ENCODE measurements at regions not wholly inside any gene's neighbourhood (a gene's known extent, or its start where the extent isn't known, plus 50 kb on each side); places are given as distances from the start of the nearest gene placed in this dataset.
"Not testable (repeated sequence)": the region's sequence is repeated elsewhere in the genome, so short reads cannot be mapped to it uniquely, and the experiment has no call there.

- 84% methylated on average over 2 of the region's 2 CpGs for WGBS
- intact Hi-C loops (cut with DNase I): loop anchor here in 1 of 4 donors (10.0 kb wide), 1 partner anchor 209 kb away; no protein-coding TSS in a partner anchor
- ATAC-seq: no peak
- Histone ChIP-seq H3K4me3 (ENCODE audit: low read length) (no peak overlapping the region), H3K9me3 (ENCODE audit: control insufficient read depth, low read length) (no peaks in the 10 kb centered on the region), H3K27me3 (ENCODE audit: control insufficient read depth, insufficient read depth) (no peaks in the 10 kb centered on the region), H3K27ac (ENCODE audit: low read length) (no peak overlapping the region), H3K4me1 (ENCODE audit: control insufficient read depth, insufficient read depth, low read length) (no peaks in the 10 kb centered on the region)
- no peak for DNase-seq
Measured at GRCh38 chr20:40953416-40953815, 75.2 kb upstream of the TOP1 start.

GRCh38 chr20:40953856-40954255, 74.8 kb upstream of the TOP1 start:
- WGBS: 86% methylated on average over 5 of the region's 5 CpGs
- Histone ChIP-seq H3K4me3 (ENCODE audit: low read length) (no peak overlapping the region), H3K9me3 (ENCODE audit: control insufficient read depth, low read length) (no peaks in the 10 kb centered on the region), H3K4me1 (ENCODE audit: control insufficient read depth, insufficient read depth, low read length) (no peaks in the 10 kb centered on the region), H3K27ac (ENCODE audit: low read length) (no peak overlapping the region), H3K27me3 (ENCODE audit: control insufficient read depth, insufficient read depth) (no peaks in the 10 kb centered on the region)
- intact Hi-C loops (cut with DNase I): loop anchor here in 1 of 4 donors (10.0 kb wide), 1 partner anchor 209 kb away; no protein-coding TSS in a partner anchor
- no peak for ATAC-seq
- no peak for DNase-seq

- 95% methylated on average over 10 of the region's 10 CpGs for WGBS
- no peak overlapping the region for H3K27ac ChIP-seq (ENCODE audit: low read length)
- ATAC-seq (no peak), DNase-seq (no peak)
- intact Hi-C loops (cut with DNase I): loop anchor here in 1 of 4 donors (10.0 kb wide), 1 partner anchor 210 kb away; no protein-coding TSS in a partner anchor
- no peaks in the 10 kb centered on the region for H3K27me3 ChIP-seq (ENCODE audit: control insufficient read depth, insufficient read depth)
- H3K4me3 ChIP-seq (ENCODE audit: low read length): no peak overlapping the region
- H3K9me3 ChIP-seq (ENCODE audit: control insufficient read depth, low read length): no peaks in the 10 kb centered on the region
- H3K4me1 ChIP-seq (ENCODE audit: control insufficient read depth, insufficient read depth, low read length): no peaks in the 10 kb centered on the region
Measured at GRCh38 chr20:40954521-40955165, 74.0 kb upstream of the TOP1 start.

GRCh38 chr20:40955326-40955725, 73.3 kb upstream of the TOP1 start:
- intact Hi-C loops (cut with DNase I): loop anchor here in 1 of 4 donors (10.0 kb wide), 1 partner anchor 211 kb away; no protein-coding TSS in a partner anchor
- Histone ChIP-seq H3K4me3 (ENCODE audit: low read length) (no peak overlapping the region), H3K4me1 (ENCODE audit: control insufficient read depth, insufficient read depth, low read length) (no peaks in the 10 kb centered on the region), H3K9me3 (ENCODE audit: control insufficient read depth, low read length) (no peaks in the 10 kb centered on the region), H3K27ac (ENCODE audit: low read length) (no peak overlapping the region), H3K27me3 (ENCODE audit: control insufficient read depth, insufficient read depth) (no peaks in the 10 kb centered on the region)
- 99% methylated on average over 2 of the region's 2 CpGs for WGBS
- no peak for ATAC-seq
- DNase-seq: no peak

DNA sequence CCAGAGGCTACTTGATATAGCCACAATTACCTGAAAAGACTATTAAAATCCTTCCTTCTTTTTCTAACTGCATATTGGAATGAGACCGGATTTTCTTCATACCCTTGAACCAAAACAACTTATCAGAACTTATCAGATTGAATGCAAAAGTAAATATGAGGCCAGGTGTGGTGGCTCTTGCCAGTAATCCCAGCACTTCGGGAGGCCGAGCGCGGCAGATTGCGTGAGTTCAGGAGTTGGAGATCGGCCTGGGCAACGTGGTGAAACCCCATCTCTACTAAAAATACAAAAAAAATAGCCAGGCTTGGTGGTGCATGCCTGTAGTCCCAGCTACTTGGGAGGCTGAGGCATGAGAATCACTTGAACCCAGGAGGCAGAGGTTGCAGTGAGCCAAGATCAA, 72.8 kb upstream of the TOP1 start:
- not testable (repeated sequence) for H3K27me3 ChIP-seq (ENCODE audit: control insufficient read depth, insufficient read depth); H3K9me3 ChIP-seq (ENCODE audit: control insufficient read depth, low read length); ATAC-seq; DNase-seq; H3K4me1 ChIP-seq (ENCODE audit: control insufficient read depth, insufficient read depth, low read length); H3K4me3 ChIP-seq (ENCODE audit: low read length); H3K27ac ChIP-seq (ENCODE audit: low read length)
- intact Hi-C loops (cut with DNase I): loop anchor here in 1 of 4 donors (10.0 kb wide), 1 partner anchor 211 kb away; no protein-coding TSS in a partner anchor
- 89% methylated on average over 8 of the region's 8 CpGs for whole genome bisulfite sequencing

- WGBS: 69% methylated on average over 15 of the region's 15 CpGs
- ATAC-seq (no peak), DNase-seq (no peak)
- Histone ChIP-seq H3K9me3 (ENCODE audit: control insufficient read depth, low read length) (no peaks in the 10 kb centered on the region), H3K27ac (ENCODE audit: low read length) (no peak overlapping the region), H3K4me1 (ENCODE audit: control insufficient read depth, insufficient read depth, low read length) (no peaks in the 10 kb centered on the region), H3K27me3 (ENCODE audit: control insufficient read depth, insufficient read depth) (no peaks in the 10 kb centered on the region), H3K4me3 (ENCODE audit: low read length) (no peak overlapping the region)
- intact Hi-C loops (cut with DNase I): loop anchor here in 1 of 4 donors (10.0 kb wide), 1 partner anchor 212 kb away; no protein-coding TSS in a partner anchor
Measured at GRCh38 chr20:40956542-40957264, 71.9 kb upstream of the TOP1 start.

- ATAC-seq (no peak), DNase-seq (no peak)
- Histone ChIP-seq H3K4me1 (ENCODE audit: control insufficient read depth, insufficient read depth, low read length) (no peaks in the 10 kb centered on the region), H3K27me3 (ENCODE audit: control insufficient read depth, insufficient read depth) (no peaks in the 10 kb centered on the region), H3K9me3 (ENCODE audit: control insufficient read depth, low read length) (no peaks in the 10 kb centered on the region), H3K4me3 (ENCODE audit: low read length) (no peak overlapping the region), H3K27ac (ENCODE audit: low read length) (no peak overlapping the region)
- intact Hi-C loops (cut with DNase I): loop anchor here in 1 of 4 donors (10.0 kb wide), 1 partner anchor 213 kb away; no protein-coding TSS in a partner anchor
- 91% methylated on average over 6 of the region's 6 CpGs for WGBS
Measured at GRCh38 chr20:40957265-40957760, 71.3 kb upstream of the TOP1 start.

- Histone ChIP-seq H3K4me1 (ENCODE audit: control insufficient read depth, insufficient read depth, low read length) (no peaks in the 10 kb centered on the region), H3K9me3 (ENCODE audit: control insufficient read depth, low read length) (no peaks in the 10 kb centered on the region), H3K4me3 (ENCODE audit: low read length) (no peak overlapping the region), H3K27me3 (ENCODE audit: control insufficient read depth, insufficient read depth) (no peaks in the 10 kb centered on the region), H3K27ac (ENCODE audit: low read length) (no peak overlapping the region)
- 80% methylated on average over 4 of the region's 4 CpGs for WGBS
- no peak for ATAC-seq
- intact Hi-C loops (cut with DNase I): loop anchor here in 1 of 4 donors (10.0 kb wide), 1 partner anchor 214 kb away; no protein-coding TSS in a partner anchor
- no peak for DNase-seq
Measured at GRCh38 chr20:40958598-40958997, 70.0 kb upstream of the TOP1 start.

GRCh38 chr20:40959325-40960092, 69.1 kb upstream of the TOP1 start:
- Histone ChIP-seq H3K4me3 (ENCODE audit: low read length) (no peak overlapping the region), H3K9me3 (ENCODE audit: control insufficient read depth, low read length) (no peaks in the 10 kb centered on the region), H3K4me1 (ENCODE audit: control insufficient read depth, insufficient read depth, low read length) (no peaks in the 10 kb centered on the region), H3K27ac (ENCODE audit: low read length) (no peak overlapping the region), H3K27me3 (ENCODE audit: control insufficient read depth, insufficient read depth) (no peaks in the 10 kb centered on the region)
- intact Hi-C loops (cut with DNase I): loop anchor here (5.0 to 10.0 kb wide), 5 partner anchors 215 to 1847 kb away; partner anchors contain the start of gene LPIN3 (in 1 of the 4)
- DNase-seq (no peak), ATAC-seq (no peak)
- 60% methylated on average over 6 of the region's 6 CpGs for WGBS

- Histone ChIP-seq H3K9me3 (ENCODE audit: control insufficient read depth, low read length) (no peaks in the 10 kb centered on the region), H3K27ac (ENCODE audit: low read length) (no peak overlapping the region), H3K4me1 (ENCODE audit: control insufficient read depth, insufficient read depth, low read length) (no peaks in the 10 kb centered on the region), H3K27me3 (ENCODE audit: control insufficient read depth, insufficient read depth) (no peaks in the 10 kb centered on the region), H3K4me3 (ENCODE audit: low read length) (no peak overlapping the region)
- DNase-seq (no peak), ATAC-seq (no peak)
- 87% methylated on average over 4 of the region's 4 CpGs for WGBS
- intact Hi-C loops (cut with DNase I): loop anchor here (5.0 to 10.0 kb wide), 4 partner anchors 385 to 1848 kb away; partner anchors contain the start of gene LPIN3 (in 1 of the 4)
Measured at GRCh38 chr20:40960101-40960500, 68.5 kb upstream of the TOP1 start.
